ENCODE measurements at regions not wholly inside any gene's neighbourhood (a gene's known extent, or its start where the extent isn't known, plus 50 kb on each side); places are given as distances from the start of the nearest gene placed in this dataset.

DNA sequence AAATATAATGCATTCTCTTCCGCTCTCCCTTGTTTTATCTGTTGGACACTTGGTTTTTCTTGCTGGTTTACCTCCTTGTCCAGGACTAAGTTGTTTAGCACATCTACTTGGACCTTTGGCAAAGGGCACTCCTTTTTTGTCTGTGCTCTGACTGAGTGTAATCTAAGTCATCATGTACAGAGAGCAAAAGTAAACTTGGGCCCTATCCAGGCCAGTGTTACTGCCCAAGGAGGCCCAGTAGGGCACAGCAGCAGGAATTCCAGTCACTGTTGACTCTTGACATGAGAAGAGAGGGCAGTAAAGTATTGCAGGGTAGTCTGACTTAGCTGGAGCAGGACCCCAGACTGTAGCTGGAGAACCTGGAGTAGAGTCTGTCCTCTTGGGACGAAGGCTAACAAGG is 445.5 kb downstream of the ZIC3 start:
- H3K9me2 ChIP-seq (ENCODE audit: low read depth, low read length) = no peaks in the 10 kb centered on the region
- H3K9me3 ChIP-seq (ENCODE audit: low read length) = no peaks in the 10 kb centered on the region
- no peaks in the 10 kb centered on the region for H3K4me1 ChIP-seq (ENCODE audit: insufficient read depth, low read length, severe bottlenecking)
- TF ChIP-seq, protein P1, sequence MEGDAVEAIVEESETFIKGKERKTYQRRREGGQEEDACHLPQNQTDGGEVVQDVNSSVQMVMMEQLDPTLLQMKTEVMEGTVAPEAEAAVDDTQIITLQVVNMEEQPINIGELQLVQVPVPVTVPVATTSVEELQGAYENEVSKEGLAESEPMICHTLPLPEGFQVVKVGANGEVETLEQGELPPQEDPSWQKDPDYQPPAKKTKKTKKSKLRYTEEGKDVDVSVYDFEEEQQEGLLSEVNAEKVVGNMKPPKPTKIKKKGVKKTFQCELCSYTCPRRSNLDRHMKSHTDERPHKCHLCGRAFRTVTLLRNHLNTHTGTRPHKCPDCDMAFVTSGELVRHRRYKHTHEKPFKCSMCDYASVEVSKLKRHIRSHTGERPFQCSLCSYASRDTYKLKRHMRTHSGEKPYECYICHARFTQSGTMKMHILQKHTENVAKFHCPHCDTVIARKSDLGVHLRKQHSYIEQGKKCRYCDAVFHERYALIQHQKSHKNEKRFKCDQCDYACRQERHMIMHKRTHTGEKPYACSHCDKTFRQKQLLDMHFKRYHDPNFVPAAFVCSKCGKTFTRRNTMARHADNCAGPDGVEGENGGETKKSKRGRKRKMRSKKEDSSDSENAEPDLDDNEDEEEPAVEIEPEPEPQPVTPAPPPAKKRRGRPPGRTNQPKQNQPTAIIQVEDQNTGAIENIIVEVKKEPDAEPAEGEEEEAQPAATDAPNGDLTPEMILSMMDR (IDR thresholded peaks at IDR 0.05; ENCODE audit: low read length) = no peak
- TF ChIP-seq EZH2 (IDR thresholded peaks at IDR 0.05; ENCODE audit: borderline replicate concordance, low read length) = no peak
- no peak overlapping the region for H2AFZ ChIP-seq (ENCODE audit: low read length)
- no peak overlapping the region for H3K9ac ChIP-seq (ENCODE audit: low read length)
- H3K4me3 ChIP-seq (ENCODE audit: low read depth, low read length, poor library complexity, severe bottlenecking) = no peak overlapping the region
- H3K4me2 ChIP-seq (ENCODE audit: low read length) = no peak overlapping the region
- no peak overlapping the region for H3K27ac ChIP-seq (ENCODE audit: low read depth, low read length, poor library complexity, severe bottlenecking)
- no peaks in the 10 kb centered on the region for H3K79me2 ChIP-seq (ENCODE audit: insufficient read depth, low read length)
- H3K36me3 ChIP-seq (ENCODE audit: insufficient read depth, low read length) = no peaks in the 10 kb centered on the region
- H3F3A ChIP-seq (ENCODE audit: insufficient read depth, low read length) = no peaks in the 10 kb centered on the region
- no peaks in the 10 kb centered on the region for H3K27me3 ChIP-seq (ENCODE audit: insufficient read depth, low read length)
- no peaks in the 10 kb centered on the region for H4K20me1 ChIP-seq (ENCODE audit: insufficient read depth, low read length)

DNA sequence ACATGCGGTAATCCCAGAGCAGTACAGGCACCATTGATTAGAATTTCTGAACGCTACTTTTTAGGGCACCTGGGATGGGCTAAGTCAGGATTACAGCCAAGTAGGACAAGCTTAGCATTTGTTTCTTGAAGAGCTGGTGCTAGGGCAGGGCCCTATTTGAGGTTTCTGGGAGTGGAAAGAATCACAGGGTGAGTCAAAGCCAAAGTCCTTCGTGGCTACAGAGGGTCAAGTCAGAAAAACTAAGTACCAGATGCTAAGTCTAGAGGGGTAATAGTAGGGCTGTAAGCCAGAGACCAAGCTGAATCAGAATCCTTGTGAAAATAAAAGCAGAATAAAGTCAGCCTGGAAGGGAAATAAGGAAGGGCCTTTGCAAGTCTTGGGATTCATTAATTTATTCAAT is 448.6 kb downstream of the ZIC3 start:
- no peaks in the 10 kb centered on the region for H3K36me3 ChIP-seq (ENCODE audit: insufficient read depth, low read length)
- no peak overlapping the region for H3K27ac ChIP-seq (ENCODE audit: low read depth, low read length, poor library complexity, severe bottlenecking)
- H4K20me1 ChIP-seq (ENCODE audit: insufficient read depth, low read length) = no peaks in the 10 kb centered on the region
- no peak overlapping the region for H3K4me2 ChIP-seq (ENCODE audit: low read length)
- TF ChIP-seq EZH2 (IDR thresholded peaks at IDR 0.05; ENCODE audit: borderline replicate concordance, low read length) = no peak
- TF ChIP-seq, protein P1 (IDR thresholded peaks at IDR 0.05; ENCODE audit: low read length) = no peak
- H3K9me3 ChIP-seq (ENCODE audit: low read length) = no peaks in the 10 kb centered on the region
- H3K4me3 ChIP-seq (ENCODE audit: low read depth, low read length, poor library complexity, severe bottlenecking) = no peak overlapping the region
- no peaks in the 10 kb centered on the region for H3F3A ChIP-seq (ENCODE audit: insufficient read depth, low read length)
- H3K9ac ChIP-seq (ENCODE audit: low read length) = no peak overlapping the region
- H3K79me2 ChIP-seq (ENCODE audit: insufficient read depth, low read length) = no peaks in the 10 kb centered on the region
- no peaks in the 10 kb centered on the region for H3K4me1 ChIP-seq (ENCODE audit: insufficient read depth, low read length, severe bottlenecking)
- H3K9me2 ChIP-seq (ENCODE audit: low read depth, low read length) = no peaks in the 10 kb centered on the region
- H3K27me3 ChIP-seq (ENCODE audit: insufficient read depth, low read length) = no peaks in the 10 kb centered on the region
- H2AFZ ChIP-seq (ENCODE audit: low read length) = no peak overlapping the region

DNA sequence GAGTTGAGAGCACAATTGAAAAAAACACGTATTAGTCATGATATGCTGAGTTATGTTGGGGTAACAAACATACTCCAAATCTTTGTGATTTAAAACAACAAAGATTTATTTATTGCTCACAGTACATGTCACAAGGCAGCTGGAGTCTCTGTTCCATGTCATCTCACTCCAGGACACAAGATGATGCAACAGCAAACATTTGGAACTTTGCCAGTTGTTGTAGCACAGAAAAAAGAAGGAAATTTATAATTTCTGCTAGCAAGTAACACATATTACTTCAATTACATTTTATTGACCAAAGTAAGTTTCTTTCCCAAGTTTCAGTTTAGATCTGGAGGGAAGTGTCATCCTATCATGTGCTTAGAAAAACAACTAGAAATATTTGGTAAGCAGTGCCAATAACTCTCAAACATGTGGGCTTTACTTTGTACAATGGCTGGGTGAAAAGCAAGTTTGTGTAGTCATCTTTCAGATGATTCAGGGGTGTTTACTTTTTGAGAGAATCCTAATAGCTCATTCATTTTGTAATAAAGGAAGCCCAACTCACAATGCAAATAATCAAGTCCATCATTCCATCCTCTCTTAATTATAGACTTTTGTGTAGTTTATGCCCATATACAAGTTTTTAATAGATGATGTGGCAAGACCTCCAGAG is 452.3 kb downstream of the ZIC3 start:
- Histone ChIP-seq H3K9me3 (ENCODE audit: low read length) (no peaks in the 10 kb centered on the region), H3K4me3 (ENCODE audit: low read depth, low read length, poor library complexity, severe bottlenecking) (no peak overlapping the region), H3K27me3 (ENCODE audit: insufficient read depth, low read length) (no peaks in the 10 kb centered on the region), H3K4me1 (ENCODE audit: insufficient read depth, low read length, severe bottlenecking) (no peaks in the 10 kb centered on the region), H2AFZ (ENCODE audit: low read length) (no peak overlapping the region), H4K20me1 (ENCODE audit: insufficient read depth, low read length) (no peaks in the 10 kb centered on the region), H3K79me2 (ENCODE audit: insufficient read depth, low read length) (no peaks in the 10 kb centered on the region), H3F3A (ENCODE audit: insufficient read depth, low read length) (no peaks in the 10 kb centered on the region), H3K27ac (ENCODE audit: low read depth, low read length, poor library complexity, severe bottlenecking) (no peak overlapping the region), H3K4me2 (ENCODE audit: low read length) (no peak overlapping the region), H3K9ac (ENCODE audit: low read length) (no peak overlapping the region), H3K36me3 (ENCODE audit: insufficient read depth, low read length) (no peaks in the 10 kb centered on the region), H3K9me2 (ENCODE audit: low read depth, low read length) (no peaks in the 10 kb centered on the region)
- no peak for TF ChIP-seq EZH2 (IDR thresholded peaks at IDR 0.05; ENCODE audit: borderline replicate concordance, low read length)
- TF ChIP-seq, protein P1 (IDR thresholded peaks at IDR 0.05; ENCODE audit: low read length) = no peak
